ENCODE measurements at regions not wholly inside any gene's neighbourhood (a gene's known extent, or its start where the extent isn't known, plus 50 kb on each side); places are given as distances from the start of the nearest gene placed in this dataset.

- no peaks in the 10 kb centered on the region for H3K36me3 ChIP-seq (ENCODE audit: insufficient read depth)
- 74% methylated on average over 5 of the region's 5 CpGs for WGBS
- no peak overlapping the region for H3K27ac ChIP-seq (ENCODE audit: low read depth)
- H3K4me1 ChIP-seq (ENCODE audit: insufficient read depth): no peaks in the 10 kb centered on the region
- H3K4me3 ChIP-seq (ENCODE audit: low read depth, low read length): no peak overlapping the region
- no peak for DNase-seq (ENCODE audit: extremely low spot score)
Measured at GRCh38 chr2:118250463-118250862, 162.2 kb downstream of the INSIG2 start.

GRCh38 chr2:118250001-118250400 is 161.7 kb downstream of the INSIG2 start:
- no peak for DNase-seq (ENCODE audit: extremely low spot score)
- Histone ChIP-seq H3K36me3 (ENCODE audit: insufficient read depth) (no peaks in the 10 kb centered on the region), H3K4me3 (ENCODE audit: low read depth, low read length) (no peak overlapping the region), H3K4me1 (ENCODE audit: insufficient read depth) (no peaks in the 10 kb centered on the region), H3K27ac (ENCODE audit: low read depth) (no peak overlapping the region)
- WGBS: 57% methylated on average over 4 of the region's 4 CpGs

DNA sequence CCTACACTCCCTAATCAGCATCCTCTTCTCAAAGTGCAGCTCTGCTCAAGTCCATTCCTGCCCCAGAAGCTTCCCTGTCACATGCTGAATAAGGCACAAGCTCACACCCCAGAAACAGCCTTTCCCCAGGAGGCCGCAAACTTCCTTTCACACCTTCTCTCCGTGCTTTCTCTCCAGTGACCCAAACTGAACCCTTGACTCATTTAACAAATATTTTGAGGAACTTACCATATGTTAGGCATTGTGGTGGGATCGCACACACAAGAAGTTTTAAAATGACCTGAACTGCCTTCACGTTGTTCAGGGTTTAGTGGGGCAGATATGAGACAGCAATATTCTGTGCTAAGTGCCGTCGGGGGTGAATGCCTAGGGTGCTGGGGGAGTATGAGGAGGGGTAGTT is 161.3 kb downstream of the INSIG2 start:
- no peaks in the 10 kb centered on the region for H3K4me1 ChIP-seq (ENCODE audit: insufficient read depth)
- H3K27ac ChIP-seq (ENCODE audit: low read depth): no peak overlapping the region
- WGBS: 55% methylated on average over 6 of the region's 6 CpGs
- no peaks in the 10 kb centered on the region for H3K36me3 ChIP-seq (ENCODE audit: insufficient read depth)
- DNase-seq (ENCODE audit: extremely low spot score): no peak
- H3K4me3 ChIP-seq (ENCODE audit: low read depth, low read length): no peak overlapping the region

DNA sequence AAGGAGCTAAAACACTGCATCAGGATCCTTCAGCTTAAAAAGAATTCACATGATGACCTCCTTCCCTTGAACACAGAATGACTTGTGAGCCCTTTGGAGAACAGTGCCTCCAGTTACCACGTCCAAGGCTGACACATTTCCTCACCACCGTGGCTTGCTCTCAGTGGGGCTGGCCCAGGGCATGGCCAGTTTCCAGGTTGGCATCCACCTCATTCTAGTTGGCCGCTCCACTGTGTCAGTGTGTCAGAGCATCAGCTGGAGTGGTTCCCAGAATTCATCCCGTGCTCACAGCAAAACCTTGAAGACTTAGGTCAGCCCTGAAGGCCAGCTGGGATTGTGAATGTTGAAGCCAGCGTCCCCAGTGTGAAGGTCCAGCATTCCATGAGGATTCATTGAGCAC is 158.5 kb downstream of the INSIG2 start:
- no peaks in the 10 kb centered on the region for H3K4me1 ChIP-seq (ENCODE audit: insufficient read depth)
- no peak overlapping the region for H3K27ac ChIP-seq (ENCODE audit: low read depth)
- H3K4me3 ChIP-seq (ENCODE audit: low read depth, low read length): no peak overlapping the region
- WGBS: 62% methylated on average over 5 of the region's 5 CpGs
- DNase-seq (ENCODE audit: extremely low spot score): no peak
- H3K36me3 ChIP-seq (ENCODE audit: insufficient read depth): no peaks in the 10 kb centered on the region

GRCh38 chr2:118246079-118246478 is 157.8 kb downstream of the INSIG2 start:
- Histone ChIP-seq H3K4me1 (ENCODE audit: insufficient read depth) (no peaks in the 10 kb centered on the region), H3K4me3 (ENCODE audit: low read depth, low read length) (no peak overlapping the region), H3K27ac (ENCODE audit: low read depth) (no peak overlapping the region), H3K36me3 (ENCODE audit: insufficient read depth) (no peaks in the 10 kb centered on the region)
- WGBS: 82% methylated on average over 4 of the region's 4 CpGs
- DNase-seq (ENCODE audit: extremely low spot score): no peak

DNA sequence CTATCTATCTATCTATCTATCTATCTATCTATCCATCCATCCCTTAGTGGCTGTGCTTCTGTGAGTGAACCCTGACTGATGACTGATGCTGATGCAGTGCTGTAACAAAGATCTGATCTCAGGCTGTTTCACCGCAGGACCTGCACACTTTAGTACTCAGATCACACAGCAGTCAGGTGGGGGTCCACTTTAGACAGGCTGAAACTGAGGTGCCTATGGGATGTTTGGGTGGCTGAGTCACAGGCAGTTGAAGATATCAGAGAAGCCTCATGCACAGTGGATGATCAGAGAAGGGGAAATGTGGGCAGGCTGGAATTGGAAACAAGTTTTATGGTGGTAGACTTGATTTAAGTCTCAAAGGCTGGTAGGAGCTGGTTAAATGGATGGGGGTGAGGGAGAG is 156.4 kb downstream of the INSIG2 start:
- no peak for DNase-seq (ENCODE audit: extremely low spot score)
- Histone ChIP-seq H3K4me3 (ENCODE audit: low read depth, low read length) (no peak overlapping the region), H3K4me1 (ENCODE audit: insufficient read depth) (no peaks in the 10 kb centered on the region), H3K36me3 (ENCODE audit: insufficient read depth) (no peaks in the 10 kb centered on the region), H3K27ac (ENCODE audit: low read depth) (no peak overlapping the region)
- 99% methylated on average over 1 of the region's 1 CpG for WGBS

DNA sequence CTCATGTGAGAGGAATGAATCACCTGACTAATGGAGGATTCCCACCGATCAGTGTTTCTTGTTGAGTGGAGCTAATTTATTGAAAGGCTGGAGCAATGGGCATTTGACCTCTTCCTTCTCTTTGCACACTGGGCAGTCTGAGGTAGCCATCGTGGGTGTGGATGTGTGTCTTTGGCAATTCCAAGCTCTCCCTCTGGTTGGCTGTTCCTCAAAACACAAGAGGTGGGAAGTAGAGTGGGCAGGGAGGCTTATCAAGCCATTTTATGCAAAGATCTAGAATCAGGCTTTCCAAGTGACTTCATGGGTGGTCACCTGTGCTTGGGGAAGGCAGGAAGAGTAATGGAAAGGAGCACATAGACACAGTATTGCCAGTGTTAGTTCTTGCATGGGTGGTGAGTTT is 154.8 kb downstream of the INSIG2 start:
- 53% methylated on average over 2 of the region's 2 CpGs for WGBS
- H3K36me3 ChIP-seq (ENCODE audit: insufficient read depth): no peaks in the 10 kb centered on the region
- no peak for DNase-seq (ENCODE audit: extremely low spot score)
- no peak overlapping the region for H3K4me3 ChIP-seq (ENCODE audit: low read depth, low read length)
- H3K27ac ChIP-seq (ENCODE audit: low read depth): no peak overlapping the region
- H3K4me1 ChIP-seq (ENCODE audit: insufficient read depth): no peaks in the 10 kb centered on the region

DNA sequence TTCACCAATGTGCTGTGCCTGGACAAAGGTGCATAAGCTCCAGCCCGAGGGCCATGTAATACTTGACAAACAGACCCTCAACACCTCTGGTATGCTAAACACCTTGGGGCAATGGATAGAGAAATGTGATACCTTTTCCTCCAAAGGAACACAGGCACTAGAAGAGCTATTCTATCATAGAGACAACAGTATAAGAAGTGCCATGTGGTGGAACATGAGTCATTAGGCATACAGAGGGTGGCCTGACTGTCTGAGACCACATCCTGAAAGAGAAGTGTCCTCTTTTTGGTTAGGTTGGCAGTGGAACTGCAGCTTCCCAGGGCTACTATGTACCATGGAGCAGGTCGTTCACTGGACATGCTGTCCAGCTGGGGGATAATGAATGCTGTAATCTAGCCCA is 153.9 kb downstream of the INSIG2 start:
- WGBS: 57% methylated on average over 2 of the region's 2 CpGs
- H3K27ac ChIP-seq (ENCODE audit: low read depth): no peak overlapping the region
- H3K4me3 ChIP-seq (ENCODE audit: low read depth, low read length): no peak overlapping the region
- H3K36me3 ChIP-seq (ENCODE audit: insufficient read depth): no peaks in the 10 kb centered on the region
- no peak for DNase-seq (ENCODE audit: extremely low spot score)
- H3K4me1 ChIP-seq (ENCODE audit: insufficient read depth): no peaks in the 10 kb centered on the region

DNA sequence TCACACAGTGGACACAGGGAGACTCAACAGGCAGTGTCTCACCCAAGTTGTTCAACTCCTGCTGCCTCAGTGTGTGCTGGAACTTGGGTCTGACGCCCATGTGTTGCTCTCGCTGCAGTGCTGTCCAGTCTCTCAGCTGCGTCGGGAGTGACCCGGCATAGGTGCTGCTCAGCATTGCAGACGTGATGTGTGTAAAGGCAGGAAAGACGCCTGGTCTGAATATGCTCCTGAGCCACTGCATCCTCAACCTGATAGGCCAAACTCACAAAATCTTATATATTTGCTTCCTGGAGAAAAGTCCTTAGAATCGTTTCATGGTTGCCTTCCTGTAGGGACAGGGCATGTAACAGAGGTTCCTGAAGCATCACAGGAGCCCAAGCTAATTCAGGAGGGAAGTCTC is 152.9 kb downstream of the INSIG2 start:
- 74% methylated on average over 8 of the region's 8 CpGs for WGBS
- Histone ChIP-seq H3K36me3 (ENCODE audit: insufficient read depth) (no peaks in the 10 kb centered on the region), H3K4me1 (ENCODE audit: insufficient read depth) (no peaks in the 10 kb centered on the region), H3K4me3 (ENCODE audit: low read depth, low read length) (no peak overlapping the region), H3K27ac (ENCODE audit: low read depth) (no peak overlapping the region)
- no peak for DNase-seq (ENCODE audit: extremely low spot score)

DNA sequence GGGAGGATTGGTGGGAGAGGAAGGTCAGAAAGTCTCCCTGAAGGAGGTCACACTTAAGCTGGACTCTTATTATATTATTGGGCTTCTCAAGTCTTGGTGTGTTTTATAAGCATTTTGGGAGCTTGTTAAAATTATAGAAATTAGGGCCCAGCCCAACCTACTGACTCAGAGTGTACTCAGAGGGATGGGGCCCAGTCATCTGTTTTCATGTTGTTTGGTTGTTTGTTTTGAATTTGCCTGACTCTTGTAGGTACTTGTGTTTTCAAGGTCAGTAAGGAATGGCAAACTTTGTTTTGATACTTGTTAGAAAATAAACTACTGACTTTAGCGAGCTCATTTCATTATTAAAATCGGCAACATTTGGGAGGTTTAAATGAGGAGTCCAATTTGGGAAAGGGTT is 152.0 kb downstream of the INSIG2 start:
- Histone ChIP-seq H3K4me1 (ENCODE audit: insufficient read depth) (no peaks in the 10 kb centered on the region), H3K27ac (ENCODE audit: low read depth) (no peak overlapping the region), H3K36me3 (ENCODE audit: insufficient read depth) (no peaks in the 10 kb centered on the region), H3K4me3 (ENCODE audit: low read depth, low read length) (no peak overlapping the region)
- no peak for DNase-seq (ENCODE audit: extremely low spot score)
- WGBS: 91% methylated on average over 2 of the region's 2 CpGs

DNA sequence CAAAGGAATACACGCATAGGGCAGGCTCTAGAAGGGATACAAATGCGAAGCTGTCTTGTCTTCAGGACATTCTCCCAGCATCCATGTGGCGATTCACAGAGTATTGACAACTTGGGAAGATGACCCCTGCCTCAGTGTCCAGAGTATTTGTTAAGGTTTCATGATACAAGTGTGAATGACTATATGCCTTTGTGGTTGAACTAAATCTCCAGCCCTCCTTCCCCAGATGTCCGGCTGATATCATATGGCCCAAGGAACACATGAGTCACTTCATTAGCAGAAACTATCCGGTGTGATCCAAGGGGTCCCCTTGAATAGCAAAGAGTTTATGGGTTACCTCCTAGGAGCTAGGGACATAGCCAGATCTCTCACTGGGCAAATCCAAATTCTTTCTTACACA is 151.0 kb downstream of the INSIG2 start:
- DNase-seq (ENCODE audit: extremely low spot score): no peak
- Histone ChIP-seq H3K27ac (ENCODE audit: low read depth) (no peak overlapping the region), H3K36me3 (ENCODE audit: insufficient read depth) (no peaks in the 10 kb centered on the region), H3K4me1 (ENCODE audit: insufficient read depth) (no peaks in the 10 kb centered on the region), H3K4me3 (ENCODE audit: low read depth, low read length) (no peak overlapping the region)
- 95% methylated on average over 5 of the region's 5 CpGs for WGBS

DNA sequence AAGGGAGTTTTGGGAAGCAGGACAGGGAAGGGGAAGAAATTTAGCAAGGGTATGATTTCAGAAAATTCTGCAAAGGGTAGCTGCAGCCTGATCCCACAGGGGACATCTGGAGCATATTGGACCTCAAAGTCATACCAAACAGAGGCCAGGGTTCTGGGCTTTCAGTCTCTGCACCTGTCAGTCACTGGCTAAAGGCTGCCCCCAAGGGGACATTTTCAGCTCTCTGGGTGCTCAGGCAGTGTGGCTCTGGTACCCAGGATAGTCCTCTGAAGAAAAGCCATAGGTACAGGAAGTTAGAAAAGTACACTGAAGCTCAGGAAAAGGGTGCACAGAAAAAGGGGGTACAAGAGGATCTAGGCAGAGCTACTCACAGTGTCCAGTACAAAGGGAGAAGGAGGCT is 149.2 kb downstream of the INSIG2 start:
- DNase-seq (ENCODE audit: extremely low spot score): no peak
- Histone ChIP-seq H3K4me1 (ENCODE audit: insufficient read depth) (no peaks in the 10 kb centered on the region), H3K27ac (ENCODE audit: low read depth) (no peak overlapping the region), H3K36me3 (ENCODE audit: insufficient read depth) (no peaks in the 10 kb centered on the region), H3K4me3 (ENCODE audit: low read depth, low read length) (no peak overlapping the region)

- Histone ChIP-seq H3K4me1 (ENCODE audit: insufficient read depth) (no peaks in the 10 kb centered on the region), H3K36me3 (ENCODE audit: insufficient read depth) (no peaks in the 10 kb centered on the region), H3K4me3 (ENCODE audit: low read depth, low read length) (no peak overlapping the region), H3K27ac (ENCODE audit: low read depth) (no peak overlapping the region)
- WGBS: 41% methylated on average over 9 of the region's 9 CpGs
- DNase-seq (ENCODE audit: extremely low spot score): no peak
Measured at GRCh38 chr2:118232796-118233195, 144.5 kb downstream of the INSIG2 start.

- no peaks in the 10 kb centered on the region for H3K4me1 ChIP-seq (ENCODE audit: insufficient read depth)
- no peak overlapping the region for H3K27ac ChIP-seq (ENCODE audit: low read depth)
- no peaks in the 10 kb centered on the region for H3K36me3 ChIP-seq (ENCODE audit: insufficient read depth)
- no peak for DNase-seq (ENCODE audit: extremely low spot score)
- no peak overlapping the region for H3K4me3 ChIP-seq (ENCODE audit: low read depth, low read length)
- 77% methylated on average over 3 of the region's 3 CpGs for WGBS
Measured at GRCh38 chr2:118232391-118232790, 144.1 kb downstream of the INSIG2 start.

DNA sequence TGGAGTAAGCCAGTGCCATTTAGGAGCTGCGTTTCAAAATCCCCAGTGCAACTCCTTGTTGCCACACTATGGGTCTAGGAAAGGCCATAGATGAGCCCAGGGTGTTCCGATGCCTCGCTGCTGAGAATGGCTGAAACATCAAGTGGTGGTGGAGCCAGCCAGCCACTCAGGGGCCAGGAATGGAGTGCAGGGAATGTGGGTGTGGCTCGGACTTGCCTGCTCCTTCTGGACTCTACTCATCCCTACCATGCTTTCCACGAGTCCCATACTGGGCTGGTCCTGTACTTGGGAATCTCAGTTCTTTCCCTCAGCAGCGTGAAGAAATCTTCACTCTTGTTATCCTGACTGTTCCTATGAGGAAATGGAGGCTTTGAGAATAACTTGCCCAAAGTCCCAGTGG is 143.5 kb downstream of the INSIG2 start:
- 86% methylated on average over 6 of the region's 6 CpGs for WGBS
- DNase-seq (ENCODE audit: extremely low spot score): no peak
- no peaks in the 10 kb centered on the region for H3K36me3 ChIP-seq (ENCODE audit: insufficient read depth)
- no peak overlapping the region for H3K4me3 ChIP-seq (ENCODE audit: low read depth, low read length)
- no peak overlapping the region for H3K27ac ChIP-seq (ENCODE audit: low read depth)
- no peaks in the 10 kb centered on the region for H3K4me1 ChIP-seq (ENCODE audit: insufficient read depth)

Data from urinary bladder (tissue), 3 donors.